LNCaP clone FGC (cell line): ENCODE measurements at regions not wholly inside any gene's neighbourhood (a gene's known extent, or its start where the extent isn't known, plus 50 kb on each side); places are given as distances from the start of the nearest gene placed in this dataset.

Source experiments
- DNase-seq: peaks from one replicate; pipeline ENCODE4 v3.0.0-alpha.2; 2011; ENCODE audit warnings: low read depth
- H3K4me3 ChIP-seq: 2 replicates; pipeline ENCODE4 v1.5.1; 2011; ENCODE audit warnings: mild to moderate bottlenecking, low read depth, low read length, control low read depth
- CTCF ChIP-seq: IDR thresholded peaks from 2 replicates; pipeline ENCODE4 v1.5.1; 2012; ENCODE audit warnings: mild to moderate bottlenecking; ENCODE audit not compliant: control insufficient read depth, insufficient read depth; ENCODE audit errors: extremely low read depth

GRCh38 chr7:43791-44540 lies 148.4 kb upstream of the FAM20C start:
- no peak for TF ChIP-seq CTCF
- no peak for DNase-seq
- H3K4me3 ChIP-seq = no peak overlapping the region

- no peak overlapping the region for H3K4me3 ChIP-seq
- no peak for DNase-seq
- TF ChIP-seq CTCF = no peak
These were observed 147.9 kb upstream of the FAM20C start for GRCh38 chr7:44541-44896.

GRCh38 chr7:45106-46090 lies 147.0 kb upstream of the FAM20C start:
- no peak for TF ChIP-seq CTCF
- no peak for DNase-seq
- H3K4me3 ChIP-seq = no peak overlapping the region

GRCh38 chr7:46123-46829 lies 146.1 kb upstream of the FAM20C start:
- H3K4me3 ChIP-seq = no peak overlapping the region
- no peak for TF ChIP-seq CTCF
- DNase-seq = no peak

- DNase-seq = no peak
- H3K4me3 ChIP-seq = no peak overlapping the region
- TF ChIP-seq CTCF = no peak
These were observed 145.6 kb upstream of the FAM20C start for GRCh38 chr7:46830-47140.

- no peak for DNase-seq
- TF ChIP-seq CTCF = no peak
- no peak overlapping the region for H3K4me3 ChIP-seq
These were observed 140.8 kb upstream of the FAM20C start for GRCh38 chr7:51456-52068.
